Endothelial cell of umbilical vein (primary cell): ENCODE measurements at regions not wholly inside any gene's neighbourhood (a gene's known extent, or its start where the extent isn't known, plus 50 kb on each side); places are given as distances from the start of the nearest gene placed in this dataset.

Experiments
- BruUV-seq: library from RNA; stranded (reverse); fragments of 400-500 nt; replicated peaks from 2 replicates; lab custom pipeline; 2021; lab: Mats Ljungman, UMichigan
- CTCF ChIA-PET: fragments of 300-600, 350-600 bp; sonication (Branson Sonifier 250); formaldehyde crosslinking; loops from one replicate; lab custom pipeline; 2021; ENCODE audit warnings: antibody characterized with exemption, inconsistent platforms; lab: Charles Lee
- POLR2A ChIA-PET: fragments of 300-600, 350-600 bp; sonication (Branson Sonifier 250); formaldehyde crosslinking; loops from one replicate; lab custom pipeline; 2021; ENCODE audit warnings: antibody characterized with exemption, inconsistent platforms; lab: Charles Lee
- DNase-seq: peaks from one replicate; pipeline ENCODE4 v3.0.0-alpha.2; 2011; ENCODE audit warnings: low read depth, low spot score
- FAIRE-seq: peaks from 2 replicates; lab custom pipeline; 2011; peaks lifted over from hg19 to GRCh38; lab: Jason Lieb, UNC
- H2AFZ ChIP-seq: 2 replicates; pipeline ENCODE4 v1.6.0; 2012; ENCODE audit warnings: low read depth, low read length, control low read depth, inconsistent platforms
- H3K27ac ChIP-seq: 2 replicates; pipeline ENCODE4 v1.5.1; 2011; ENCODE audit warnings: low read depth, mild to moderate bottlenecking, control low read depth, low read length, moderate library complexity; ENCODE audit not compliant: insufficient read depth
- H3K27me3 ChIP-seq, 2 experiments: 2 replicates each; pipeline versions ENCODE4 v1.6.0 to v1.6.1; 2011; ENCODE audit warnings: low read length in 2 of 2, mixed read lengths in 1 of 2; ENCODE audit not compliant: control insufficient read depth in 2 of 2, insufficient read depth in 2 of 2
- H3K36me3 ChIP-seq, 2 experiments: 2 replicates in 1 of 2; 3 replicates in 1 of 2; pipeline ENCODE4 v1.5.1; 2011; ENCODE audit warnings: low read length in 2 of 2, mild to moderate bottlenecking in 1 of 2, moderate library complexity in 1 of 2; ENCODE audit not compliant: control insufficient read depth in 2 of 2, insufficient read depth in 2 of 2; ENCODE audit errors: extremely low read depth in 1 of 2
- H3K4me1 ChIP-seq: 3 replicates; pipeline ENCODE4 v1.5.1; 2011; ENCODE audit warnings: mild to moderate bottlenecking, low read length; ENCODE audit not compliant: control insufficient read depth, insufficient read depth; ENCODE audit errors: extremely low read depth
- H3K4me2 ChIP-seq: 2 replicates; pipeline ENCODE4 v1.6.1; 2011; ENCODE audit warnings: low read length, control low read depth, mixed read lengths; ENCODE audit not compliant: insufficient read depth
- H3K4me3 ChIP-seq, 3 experiments: fragments of 200-600 bp in 1 of 3; sonication (generic), shearing (Covaris generic) in 1 of 3; replicated peaks in 1 of 3; 2 replicates each; pipeline ENCODE4 v1.5.1; 2011 to 2016; ENCODE audit warnings: control low read depth in 3 of 3, low read length in 3 of 3, mild to moderate bottlenecking in 2 of 3, inconsistent platforms in 1 of 3, low read depth in 1 of 3, moderate library complexity in 1 of 3; ENCODE audit not compliant: insufficient read depth in 1 of 3
- H3K79me2 ChIP-seq: 2 replicates; pipeline ENCODE4 v1.6.0; 2012; ENCODE audit warnings: low read length, inconsistent platforms; ENCODE audit not compliant: control insufficient read depth, insufficient read depth
- H3K9ac ChIP-seq: replicated peaks from 2 replicates; pipeline ENCODE3; 2011; ENCODE audit warnings: low read length, control low read depth; ENCODE audit not compliant: insufficient read depth; ENCODE audit errors: extremely low read depth
- H3K9me1 ChIP-seq: replicated peaks from 3 replicates; pipeline ENCODE4 v1.6.0; 2011; ENCODE audit warnings: mild to moderate bottlenecking, low read length; ENCODE audit not compliant: control insufficient read depth, insufficient read depth; ENCODE audit errors: extremely low read depth
- H3K9me3 ChIP-seq: replicated peaks from 2 replicates; pipeline ENCODE4 v1.5.1; 2012; ENCODE audit warnings: low read length, inconsistent platforms; ENCODE audit not compliant: control insufficient read depth, insufficient read depth
- H4K20me1 ChIP-seq: replicated peaks from 2 replicates; pipeline ENCODE3; 2011; ENCODE audit warnings: mild to moderate bottlenecking, low read length; ENCODE audit not compliant: control insufficient read depth, insufficient read depth; ENCODE audit errors: extremely low read depth
- CTCF ChIP-seq, 2 donors: IDR thresholded peaks; 1 replicate in 1 of 2; 2 replicates in 1 of 2; pipeline ENCODE4 v1.5.1; 2011; ENCODE audit warnings: low read length in 2 of 2, mild to moderate bottlenecking in 2 of 2, moderate library complexity in 2 of 2, control low read depth in 1 of 2, inconsistent platforms in 1 of 2, low read depth in 1 of 2; ENCODE audit not compliant: insufficient read depth in 1 of 2; ENCODE audit errors: extremely low read depth in 1 of 2
- EZH2 ChIP-seq: IDR thresholded peaks from 2 replicates; pipeline ENCODE4 v1.6.1; 2012; ENCODE audit warnings: borderline replicate concordance, low read depth, mild to moderate bottlenecking, moderate library complexity, low read length, inconsistent platforms; ENCODE audit not compliant: severe bottlenecking
- FOS ChIP-seq: IDR thresholded peaks from 2 replicates; pipeline ENCODE4 v1.6.1; 2011; ENCODE audit warnings: mild to moderate bottlenecking, low read length, moderate library complexity, borderline replicate concordance; ENCODE audit not compliant: insufficient read depth
- GATA2 ChIP-seq: IDR thresholded peaks from 2 replicates; pipeline ENCODE4 v1.7.0; 2011; ENCODE audit warnings: low read depth, mild to moderate bottlenecking, moderate library complexity, mixed read lengths, low read length; ENCODE audit not compliant: insufficient read length, insufficient read depth
- JUN ChIP-seq: IDR thresholded peaks from 2 replicates; pipeline ENCODE4 v1.6.1; 2011; ENCODE audit warnings: borderline replicate concordance, low read depth; ENCODE audit not compliant: insufficient read length, insufficient read depth
- MAX ChIP-seq: IDR thresholded peaks from 2 replicates; pipeline ENCODE4 v1.6.1; 2011; ENCODE audit not compliant: insufficient read depth, insufficient read length
- MYC ChIP-seq: IDR thresholded peaks from one replicate; pipeline ENCODE4 v1.6.1; 2011; ENCODE audit warnings: mild to moderate bottlenecking, low read depth, low read length
- POLR2A ChIP-seq: IDR thresholded peaks from 2 replicates; pipeline ENCODE4 v1.6.1; 2012; ENCODE audit warnings: low read depth, mild to moderate bottlenecking, control low read depth, low read length
- POLR2AphosphoS5 ChIP-seq: IDR thresholded peaks from 2 replicates; pipeline ENCODE4 v1.6.1; 2012; ENCODE audit warnings: low read depth, mild to moderate bottlenecking, control low read depth, low read length, moderate library complexity; ENCODE audit not compliant: insufficient read depth
- dilution Hi-C: fragments of 300-500 bp; cut with MboI; formaldehyde crosslinking; loops from one replicate; pipeline ENCODE4 v1.15.0; 2019; ENCODE audit warnings: low sequenced_read_pairs; ENCODE audit not compliant: extremely low pct_ligation_motif_present
- intact Hi-C: fragments of 100-400 bp; cut with micrococcal nuclease; formaldehyde crosslinking; loops from one replicate; pipeline ENCODE4 v1.10.0; 2022

- Histone ChIP-seq H3K9me1 (no peaks in the 10 kb centered on the region), H2AFZ (no peak overlapping the region), H3K9me3 (no peaks in the 10 kb centered on the region), H3K36me3 (no peaks in the 10 kb centered on the region), H4K20me1 (no peaks in the 10 kb centered on the region), H3K4me1 (no peaks in the 10 kb centered on the region), H3K79me2 (no peaks in the 10 kb centered on the region), H3K27me3 (no peaks in the 10 kb centered on the region), H3K27ac (no peak overlapping the region), H3K4me3 (no peak overlapping the region), H3K9ac (no peak overlapping the region), H3K4me2 (no peak overlapping the region)
- no peak for FAIRE-seq
- dilution Hi-C loops (no loop called here), intact Hi-C loops (no loop called here)
- TF ChIP-seq MYC (no peak), EZH2 (no peak), GATA2 (no peak)
- CTCF ChIA-PET = no interaction called here
- no TSS peak for BruUV-seq
- POLR2A ChIA-PET = no interaction called here
- DNase-seq = no peak
Measured at GRCh38 chr7:52980129-52980528, 55.3 kb upstream of the POM121L12 start.

- BruUV-seq = no TSS peak
- POLR2A ChIA-PET = no interaction called here
Measured at GRCh38 chr7:52973126-52973525, 62.3 kb upstream of the POM121L12 start.

More at GRCh38 chr7:52973126-52973525, 62.3 kb upstream of the POM121L12 start:
- H2AFZ ChIP-seq = no peak overlapping the region
- intact Hi-C loops (no loop called here), dilution Hi-C loops (no loop called here)
- no peaks in the 10 kb centered on the region for H3K27me3 ChIP-seq
- H3K4me1 ChIP-seq = no peaks in the 10 kb centered on the region
- TF ChIP-seq GATA2 (no peak), JUN (no peak), POLR2A (no peak), CTCF (IDR thresholded peaks at IDR 0.05; ENCODE audit: extremely low read depth in 1 of 2, insufficient read depth in 1 of 2, low read depth in 1 of 2, low read length in 2 of 2) (no peak), MYC (no peak), MAX (no peak), EZH2 (no peak), FOS (no peak), POLR2AphosphoS5 (no peak)
- H3K9me1 ChIP-seq = no peaks in the 10 kb centered on the region
- no peak overlapping the region for H3K4me2 ChIP-seq
- no peaks in the 10 kb centered on the region for H3K9me3 ChIP-seq
- no peak overlapping the region for H3K27ac ChIP-seq
- no peaks in the 10 kb centered on the region for H3K79me2 ChIP-seq
- no peak for FAIRE-seq
- H3K9ac ChIP-seq = no peak overlapping the region
- no peaks in the 10 kb centered on the region for H4K20me1 ChIP-seq
- DNase-seq = no peak
- no peaks in the 10 kb centered on the region for H3K36me3 ChIP-seq
- H3K4me3 ChIP-seq = no peak overlapping the region
- CTCF ChIA-PET = no interaction called here
